ENCODE measurements at regions not wholly inside any gene's neighbourhood (a gene's known extent, or its start where the extent isn't known, plus 50 kb on each side); places are given as distances from the start of the nearest gene placed in this dataset.

GRCh38 chr16:35736546-35736945, 2277.1 kb downstream of the TP53TG3F start:
- no peak for FAIRE-seq

DNA sequence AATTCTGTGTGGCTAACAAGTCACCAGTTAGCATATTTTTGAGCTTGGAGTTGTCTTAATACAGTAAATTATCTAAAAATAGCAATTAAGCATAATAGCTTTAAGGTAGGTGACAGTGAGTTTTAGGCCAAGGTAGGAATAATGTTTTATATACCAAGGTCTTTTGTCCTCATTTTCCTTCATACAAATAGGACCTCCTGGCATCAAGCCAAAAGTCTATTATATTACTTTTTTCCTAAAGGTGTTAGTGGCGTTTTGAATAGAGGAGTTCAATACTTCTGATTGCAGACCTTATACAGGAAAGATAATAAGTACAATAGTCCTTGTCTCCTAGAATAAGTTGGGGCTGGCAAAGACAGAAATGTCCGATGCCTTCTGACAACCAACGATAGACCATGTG, 2277.7 kb downstream of the TP53TG3F start:
- FAIRE-seq, result no peak

GRCh38 chr16:35741546-35741945, 2282.1 kb downstream of the TP53TG3F start:
- FAIRE-seq, result no peak

GRCh38 chr16:35743101-35743692, 2283.8 kb downstream of the TP53TG3F start:
- FAIRE-seq, result no peak

- no peak for FAIRE-seq
These were observed 2284.7 kb downstream of the TP53TG3F start for GRCh38 chr16:35744084-35744483.

DNA sequence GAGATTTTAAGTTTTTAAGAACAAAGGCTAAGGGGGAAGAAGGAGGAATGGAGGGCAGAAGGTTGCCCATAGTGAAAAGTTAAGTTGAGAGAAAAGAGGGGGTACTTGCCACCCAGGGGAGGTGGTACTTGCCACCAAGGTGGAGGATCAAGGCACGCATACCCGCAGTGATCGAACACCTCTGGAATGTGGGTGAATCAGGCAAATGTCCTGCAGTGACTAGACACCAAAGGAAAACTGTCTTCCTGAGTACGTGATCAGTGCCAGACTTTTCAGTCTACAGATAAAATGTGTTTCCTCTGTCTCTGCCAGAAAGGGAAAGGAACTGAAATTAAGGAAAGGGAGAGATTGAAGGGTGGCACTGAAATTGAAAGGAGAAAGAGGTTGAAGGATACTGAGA, 2285.3 kb downstream of the TP53TG3F start:
- FAIRE-seq, result no peak

DNA sequence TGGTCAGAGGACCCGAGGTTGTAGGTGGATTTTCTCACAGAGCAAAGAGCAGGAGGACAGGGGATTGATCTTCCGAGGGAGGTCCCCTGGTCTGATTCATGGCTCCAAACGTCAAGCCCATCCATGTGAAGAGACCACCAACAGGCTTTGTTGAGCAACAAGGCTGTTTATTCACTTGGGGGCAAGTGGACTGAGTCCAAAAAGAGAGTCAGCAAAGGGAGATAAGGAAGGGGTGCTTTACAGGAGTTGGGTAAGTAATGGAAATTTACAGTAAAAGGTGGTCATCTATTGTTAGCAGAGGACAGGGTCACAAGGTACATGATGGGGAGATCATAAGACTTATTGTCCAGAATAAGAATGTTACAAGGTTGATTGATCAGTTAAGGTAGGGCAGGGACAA, 2285.8 kb downstream of the TP53TG3F start:
- no peak for FAIRE-seq

DNA sequence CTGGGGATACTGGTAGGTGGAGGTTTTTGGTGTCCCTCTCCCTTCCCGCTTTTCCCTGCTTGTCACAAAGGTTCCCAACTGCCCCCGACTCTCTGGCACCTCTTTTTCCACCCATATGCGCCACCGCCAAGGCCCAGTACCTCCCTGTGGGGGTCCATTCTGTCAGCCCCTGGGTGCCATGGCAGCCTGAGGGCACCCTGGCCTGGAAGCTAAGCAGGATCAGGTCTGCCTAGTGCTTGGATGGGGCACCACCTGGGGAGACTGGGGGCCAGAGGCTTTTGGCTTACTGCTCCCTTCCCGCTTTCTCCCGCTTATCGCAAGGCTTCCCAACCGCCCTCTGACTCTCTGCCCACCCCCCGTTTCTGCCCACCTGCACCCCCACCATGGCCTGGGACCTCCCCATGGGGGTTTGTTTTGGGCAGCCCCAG, 2286.4 kb downstream of the TP53TG3F start:
- FAIRE-seq, result no peak

GRCh38 chr16:35746281-35746962, 2287.0 kb downstream of the TP53TG3F start:
- FAIRE-seq, result no peak

- FAIRE-seq, result no peak
These were observed 2287.7 kb downstream of the TP53TG3F start for GRCh38 chr16:35746963-35747657.

GRCh38 chr16:35747658-35748455, 2288.4 kb downstream of the TP53TG3F start:
- FAIRE-seq, result no peak

GRCh38 chr16:35748621-35749252, 2289.3 kb downstream of the TP53TG3F start:
- FAIRE-seq, result no peak

GRCh38 chr16:35749253-35750141, 2290.1 kb downstream of the TP53TG3F start:
- no peak for FAIRE-seq

GRCh38 chr16:35750157-35750689, 2290.8 kb downstream of the TP53TG3F start:
- no peak for FAIRE-seq

- no peak for FAIRE-seq
These were observed 2291.3 kb downstream of the TP53TG3F start for GRCh38 chr16:35750701-35751104.

DNA sequence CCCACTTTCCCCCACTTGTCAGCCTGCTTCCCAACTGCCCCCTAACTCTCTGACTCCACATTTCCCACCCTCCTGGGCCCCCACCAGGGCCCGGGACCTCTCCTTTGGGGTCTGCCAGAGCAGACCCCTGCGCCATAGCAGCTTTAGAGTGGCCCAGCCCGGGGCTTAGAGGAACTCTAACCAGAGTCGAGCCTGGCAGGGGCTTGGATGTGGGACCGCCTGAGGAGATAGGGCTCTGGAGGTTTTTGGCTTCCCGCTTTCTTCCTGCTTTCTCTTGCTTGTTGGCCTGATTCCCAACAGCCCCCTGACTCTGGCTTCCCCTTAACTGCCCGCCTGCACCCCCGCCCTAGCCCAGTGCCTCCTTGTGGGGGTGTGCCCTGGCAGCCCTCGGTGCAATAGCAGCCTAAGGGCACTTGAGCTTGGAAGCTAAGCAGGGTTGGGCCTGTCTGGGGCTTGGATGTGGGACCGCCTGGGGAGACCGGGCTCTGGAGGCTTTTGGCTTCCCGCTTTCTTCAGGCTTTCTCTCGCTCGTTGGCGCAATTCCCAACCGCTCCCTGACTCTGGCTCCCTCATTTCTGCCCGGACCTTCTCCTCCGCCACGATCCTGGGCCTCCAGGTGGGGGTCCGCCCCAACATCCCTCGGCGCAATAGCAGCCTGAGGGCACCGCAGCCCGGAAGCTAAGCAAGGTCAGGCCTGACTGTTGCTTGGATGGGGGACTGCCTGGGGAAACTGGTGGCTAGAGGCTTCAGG, 2292.0 kb downstream of the TP53TG3F start:
- no peak for FAIRE-seq

DNA sequence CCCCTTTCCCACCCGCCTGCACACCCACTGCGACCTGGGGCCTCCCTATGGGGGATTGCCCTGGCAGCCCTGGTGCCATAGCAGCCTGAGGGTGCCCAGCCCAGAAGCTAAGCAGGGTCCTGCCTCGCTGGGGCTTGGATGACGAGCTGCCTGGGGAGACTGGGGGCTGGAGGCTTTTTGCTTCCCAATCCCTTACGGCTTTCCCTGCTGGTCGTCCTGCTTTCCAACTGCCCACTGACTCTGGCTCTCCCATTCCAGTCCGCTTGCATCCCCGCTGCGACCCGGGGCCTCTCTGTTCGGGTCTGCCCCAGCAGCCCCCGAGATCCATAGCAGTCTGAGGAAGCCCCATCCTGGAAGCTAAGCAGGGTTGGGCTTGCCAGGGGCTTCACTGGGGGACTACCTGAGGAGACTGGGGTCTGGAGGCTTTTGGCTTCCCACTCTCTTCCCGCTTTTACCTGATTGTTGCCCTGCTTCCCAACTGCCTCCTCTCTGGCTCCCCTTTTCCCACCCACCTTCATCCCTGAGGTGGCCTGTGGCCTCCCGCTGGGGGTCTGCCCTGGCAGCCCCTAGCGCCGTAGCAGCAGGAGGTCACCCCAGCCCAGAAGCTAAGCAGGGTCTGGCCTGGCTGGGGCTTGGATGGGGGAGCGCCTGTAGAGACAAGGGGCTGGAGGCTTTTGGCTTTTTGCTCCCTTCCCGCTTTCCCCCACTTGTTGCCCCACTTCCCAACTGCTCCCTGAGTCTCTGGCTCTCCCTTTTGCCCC, 2292.8 kb downstream of the TP53TG3F start:
- FAIRE-seq, result no peak

- FAIRE-seq, result no peak
These were observed 2293.6 kb downstream of the TP53TG3F start for GRCh38 chr16:35752773-35753558.
